CD14-positive monocyte (primary cell): ENCODE measurements at regions not wholly inside any gene's neighbourhood (a gene's known extent, or its start where the extent isn't known, plus 50 kb on each side); places are given as distances from the start of the nearest gene placed in this dataset.

Source experiments
- DNase-seq, 3 donors: peaks; one replicate each; pipeline ENCODE4 v3.0.0-alpha.2; 2011 to 2022
- H2AFZ ChIP-seq: 2 replicates; pipeline ENCODE4 v1.6.0; 2012; ENCODE audit warnings: mild to moderate bottlenecking, low read depth, low read length, inconsistent platforms; ENCODE audit not compliant: insufficient read depth, poor library complexity, severe bottlenecking
- H3K27ac ChIP-seq, 2 donors: 1 replicate in 1 of 2; 2 replicates in 1 of 2; pipeline ENCODE4 v1.5.1; 2012 to 2013; ENCODE audit warnings: low read length in 2 of 2, control low read depth in 1 of 2, inconsistent platforms in 1 of 2, low read depth in 1 of 2, mild to moderate bottlenecking in 1 of 2
- H3K27me3 ChIP-seq, 2 donors: one replicate each; pipeline versions ENCODE4 v1.6.0 to v1.6.1; 2011 to 2013; ENCODE audit warnings: low read length in 2 of 2; ENCODE audit not compliant: control insufficient read depth in 2 of 2, insufficient read depth in 2 of 2
- H3K36me3 ChIP-seq, 2 donors: replicated peaks in 1 of 2; 1 replicate in 1 of 2; 2 replicates in 1 of 2; pipeline versions ENCODE4 v1.5.1 to v1.6.1; 2012 to 2013; ENCODE audit warnings: low read length in 2 of 2, control low read depth in 1 of 2, inconsistent platforms in 1 of 2, mild to moderate bottlenecking in 1 of 2; ENCODE audit not compliant: insufficient read depth in 2 of 2, control insufficient read depth in 1 of 2
- H3K4me1 ChIP-seq, 2 donors: 1 replicate in 1 of 2; 2 replicates in 1 of 2; pipeline versions ENCODE4 v1.5.1 to v1.6.1; 2012 to 2013; ENCODE audit warnings: low read length in 2 of 2, control low read depth in 1 of 2, inconsistent platforms in 1 of 2, mild to moderate bottlenecking in 1 of 2, moderate library complexity in 1 of 2; ENCODE audit not compliant: insufficient read depth in 2 of 2, control insufficient read depth in 1 of 2
- H3K4me2 ChIP-seq: replicated peaks from 2 replicates; pipeline ENCODE3; 2012; ENCODE audit warnings: low read length, moderate library complexity, mild to moderate bottlenecking; ENCODE audit not compliant: poor library complexity, severe bottlenecking; ENCODE audit errors: extremely low read depth
- H3K4me3 ChIP-seq, 3 experiments: fragments of 200-600 bp in 1 of 3; sonication (generic) in 1 of 3; replicated peaks in 1 of 3; 1 replicate in 2 of 3; 2 replicates in 1 of 3; pipeline ENCODE4 v1.5.1; 2011 to 2013; ENCODE audit warnings: low read length in 3 of 3, mild to moderate bottlenecking in 3 of 3, control low read depth in 2 of 3, low read depth in 2 of 3, inconsistent platforms in 1 of 3, moderate library complexity in 1 of 3
- H3K79me2 ChIP-seq: 2 replicates; pipeline ENCODE4 v1.6.0; 2012; ENCODE audit warnings: mild to moderate bottlenecking, control low read depth, inconsistent platforms, low read length, moderate library complexity; ENCODE audit not compliant: insufficient read depth
- H3K9ac ChIP-seq: 2 replicates; pipeline ENCODE4 v1.6.0; 2017; ENCODE audit warnings: low read length, mild to moderate bottlenecking; ENCODE audit not compliant: insufficient read depth, poor library complexity, severe bottlenecking
- H3K9me3 ChIP-seq, 2 donors: replicated peaks in 1 of 2; 1 replicate in 1 of 2; 2 replicates in 1 of 2; pipeline versions ENCODE4 v1.5.1 to v1.6.1; 2012 to 2013; ENCODE audit warnings: low read length in 2 of 2, control low read depth in 1 of 2; ENCODE audit not compliant: control insufficient read depth in 1 of 2, insufficient read depth in 1 of 2
- H4K20me1 ChIP-seq: 2 replicates; pipeline ENCODE4 v1.6.0; 2012; ENCODE audit warnings: mild to moderate bottlenecking, low read length, control low read depth, moderate library complexity; ENCODE audit not compliant: insufficient read depth
- H3K27ac Mint-ChIP-seq, 7 donors: one replicate each; pipeline ENCODE4 v1.8.0; 2020; ENCODE audit warnings: mild to moderate bottlenecking in 7 of 7, mixed read lengths in 7 of 7, moderate library complexity in 6 of 7, inconsistent platforms in 2 of 7
- H3K27me3 Mint-ChIP-seq, 3 donors: one replicate each; pipeline ENCODE4 v1.8.0; 2021 to 2022; ENCODE audit warnings: low read depth in 3 of 3, mild to moderate bottlenecking in 3 of 3, mixed read lengths in 3 of 3, moderate library complexity in 3 of 3, inconsistent platforms in 1 of 3
- H3K36me3 Mint-ChIP-seq, 2 donors: one replicate each; pipeline ENCODE4 v1.8.0; 2020; ENCODE audit warnings: mixed read lengths in 2 of 2, inconsistent platforms in 1 of 2, mild to moderate bottlenecking in 1 of 2
- H3K4me1 Mint-ChIP-seq: one replicate; pipeline ENCODE4 v1.8.0; 2020; ENCODE audit warnings: mild to moderate bottlenecking, mixed read lengths
- H3K4me3 Mint-ChIP-seq, 2 donors: one replicate each; pipeline ENCODE4 v1.8.0; 2020; ENCODE audit warnings: mild to moderate bottlenecking in 2 of 2, mixed read lengths in 2 of 2, moderate library complexity in 1 of 2
- H3K9me3 Mint-ChIP-seq, 7 donors: one replicate each; pipeline ENCODE4 v1.8.0; 2020 to 2022; ENCODE audit warnings: mixed read lengths in 7 of 7, mild to moderate bottlenecking in 6 of 7, moderate library complexity in 6 of 7, inconsistent platforms in 2 of 7
- CTCF ChIP-seq: fragments of 200-600 bp; IDR thresholded peaks from one replicate; pipeline ENCODE4 v1.8.0; 2022; ENCODE audit warnings: antibody characterized with exemption, mild to moderate bottlenecking
- WGBS: methylation state at CpG from one replicate; pipeline ENCODE4 v1.1.5; 2013; ENCODE audit warnings: missing lambda C conversion rate; ENCODE audit not compliant: insufficient coverage; 5-methylcytosine and 5-hydroxymethylcytosine counted together
- intact Hi-C, 2 donors: fragments of 100-400 bp; cut with micrococcal nuclease; formaldehyde crosslinking; loops; one replicate each; pipeline versions ENCODE4 v1.15.0 to v1.15.1; 2023

- Histone ChIP-seq H3K9me3 (peaks cover 8 to 15% of the 10 kb centered on the region in 2 donors), H3K27ac (no peak overlapping the region), H2AFZ (no peak overlapping the region), H3K4me1 (no peaks in the 10 kb centered on the region), H3K36me3 (no peaks in the 10 kb centered on the region), H3K27me3 (no peaks in the 10 kb centered on the region), H3K4me2 (no peak overlapping the region), H3K9ac (no peak overlapping the region), H3K4me3 (no peak overlapping the region), H4K20me1 (no peaks in the 10 kb centered on the region), H3K79me2 (no peaks in the 10 kb centered on the region)
- intact Hi-C loops, result no loop called here
- Mint-ChIP-seq H3K27me3 (peaks cover 0 to 2% (median 1%) of the 10 kb centered on the region in 3 donors), H3K27ac (no peak overlapping the region), H3K4me1 (no peaks in the 10 kb centered on the region), H3K36me3 (no peaks in the 10 kb centered on the region), H3K4me3 (no peak overlapping the region), H3K9me3 (peaks cover 11 to 27% (median 14%) of the 10 kb centered on the region in 7 donors)
- no peak for TF ChIP-seq CTCF
- WGBS, result 100% methylated on average over 1 of the region's 2 CpGs
- DNase-seq, result no peak
These were observed 211.6 kb upstream of the TAPT1 start for GRCh38 chr4:16437836-16438235.

- H3K27ac Mint-ChIP-seq, result no peak overlapping the region
- no peak for DNase-seq
- H3K4me1 ChIP-seq, result no peaks in the 10 kb centered on the region
- H3K9ac ChIP-seq, result no peak overlapping the region
- intact Hi-C loops, result no loop called here
- H3K4me3 Mint-ChIP-seq, result no peak overlapping the region
- no peak overlapping the region for H3K27ac ChIP-seq
- H3K4me2 ChIP-seq, result no peak overlapping the region
- peaks cover 0 to 2% (median 2%) of the 10 kb centered on the region in 3 donors for H3K27me3 Mint-ChIP-seq
- no peaks in the 10 kb centered on the region for H3K27me3 ChIP-seq
- peaks cover 0 to 11% (median 6%) of the 10 kb centered on the region in 7 donors for H3K9me3 Mint-ChIP-seq
- no peaks in the 10 kb centered on the region for H3K79me2 ChIP-seq
- no peak overlapping the region for H3K4me3 ChIP-seq
- TF ChIP-seq CTCF, result no peak
- H3K9me3 ChIP-seq, result peaks cover 4 to 5% of the 10 kb centered on the region in 2 donors
- H2AFZ ChIP-seq, result no peak overlapping the region
- no peaks in the 10 kb centered on the region for H3K36me3 ChIP-seq
- no peaks in the 10 kb centered on the region for H3K36me3 Mint-ChIP-seq
- no peaks in the 10 kb centered on the region for H3K4me1 Mint-ChIP-seq
- H4K20me1 ChIP-seq, result no peaks in the 10 kb centered on the region
These were observed 205.6 kb upstream of the TAPT1 start for GRCh38 chr4:16431866-16432265.
